Fibroblast of lung (primary cell): ENCODE measurements at regions not wholly inside any gene's neighbourhood (a gene's known extent, or its start where the extent isn't known, plus 50 kb on each side); places are given as distances from the start of the nearest gene placed in this dataset.

Experiments used
- DNase-seq, 2 donors: peaks; one replicate each; pipeline versions ENCODE4 v3.0.0 to v3.0.0-alpha.2; 2010; ENCODE audit warnings: low read depth in 2 of 2
- H2AFZ ChIP-seq: 2 replicates; pipeline ENCODE4 v1.5.1; 2012; ENCODE audit warnings: low read length, control low read depth, inconsistent platforms
- H3K27ac ChIP-seq: 2 replicates; pipeline ENCODE4 v1.5.1; 2011; ENCODE audit warnings: low read length, control low read depth; ENCODE audit not compliant: insufficient read depth
- H3K27me3 ChIP-seq: 2 replicates; pipeline ENCODE4 v1.5.1; 2011; ENCODE audit warnings: mild to moderate bottlenecking, low read length; ENCODE audit not compliant: control insufficient read depth, insufficient read depth
- H3K36me3 ChIP-seq: 2 replicates; pipeline ENCODE4 v1.5.1; 2011; ENCODE audit warnings: low read length; ENCODE audit not compliant: control insufficient read depth, insufficient read depth
- H3K4me1 ChIP-seq: 2 replicates; pipeline ENCODE4 v1.5.1; 2011; ENCODE audit warnings: low read length; ENCODE audit not compliant: control insufficient read depth, insufficient read depth; ENCODE audit errors: extremely low read depth
- H3K4me2 ChIP-seq: 2 replicates; pipeline ENCODE4 v1.5.1; 2011; ENCODE audit warnings: low read length, control low read depth; ENCODE audit not compliant: insufficient read depth; ENCODE audit errors: extremely low read depth
- H3K4me3 ChIP-seq, 4 experiments: fragments of 200-600 bp in 1 of 4; sonication (generic) in 1 of 4; replicated peaks in 1 of 4; 2 replicates each; pipeline ENCODE4 v1.5.1; 2011 to 2016; ENCODE audit warnings: low read length in 4 of 4, low read depth in 3 of 4, mild to moderate bottlenecking in 3 of 4, control low read depth in 2 of 4, inconsistent platforms in 1 of 4, mixed read lengths in 1 of 4; ENCODE audit not compliant: insufficient read depth in 1 of 4; ENCODE audit errors: control extremely low read depth in 1 of 4
- H3K79me2 ChIP-seq: 2 replicates; pipeline ENCODE4 v1.5.1; 2012; ENCODE audit warnings: mild to moderate bottlenecking, low read length, inconsistent platforms; ENCODE audit not compliant: control insufficient read depth, insufficient read depth
- H3K9ac ChIP-seq: 2 replicates; pipeline ENCODE4 v1.5.1; 2011; ENCODE audit warnings: mild to moderate bottlenecking, low read length, control low read depth; ENCODE audit not compliant: insufficient read depth
- H3K9me3 ChIP-seq: 2 replicates; pipeline ENCODE4 v1.5.1; 2012; ENCODE audit warnings: low read depth, low read length; ENCODE audit not compliant: control insufficient read depth, insufficient read depth
- H4K20me1 ChIP-seq: 2 replicates; pipeline ENCODE4 v1.5.1; 2011; ENCODE audit warnings: low read length; ENCODE audit not compliant: control insufficient read depth, insufficient read depth; ENCODE audit errors: extremely low read depth
- CTCF ChIP-seq, 2 donors: IDR thresholded peaks in 1 of 2; conservative IDR thresholded peaks in 1 of 2; 1 replicate in 1 of 2; 2 replicates in 1 of 2; pipeline ENCODE4 v1.5.1; 2011 to 2012; ENCODE audit warnings: low read length in 2 of 2, control low read depth in 1 of 2, inconsistent platforms in 1 of 2, low read depth in 1 of 2, mild to moderate bottlenecking in 1 of 2
- EZH2 ChIP-seq: IDR thresholded peaks from 2 replicates; pipeline ENCODE4 v1.5.1; 2012; ENCODE audit warnings: low read length, control low read depth, mild to moderate bottlenecking; ENCODE audit errors: missing control alignments

- Histone ChIP-seq H3K36me3 (no peaks in the 10 kb centered on the region), H3K9ac (no peak overlapping the region), H3K9me3 (no peaks in the 10 kb centered on the region), H3K79me2 (no peaks in the 10 kb centered on the region), H2AFZ (no peak overlapping the region), H3K27ac (no peak overlapping the region), H3K4me1 (no peaks in the 10 kb centered on the region), H4K20me1 (no peaks in the 10 kb centered on the region), H3K27me3 (no peaks in the 10 kb centered on the region), H3K4me2 (no peak overlapping the region), H3K4me3 (no peak overlapping the region)
- no peak for DNase-seq
- no peak for TF ChIP-seq EZH2
Measured at GRCh38 chr1:209215826-209216225, 367.7 kb upstream of the CAMK1G start.

GRCh38 chr1:209218113-209218512 lies 365.4 kb upstream of the CAMK1G start:
- Histone ChIP-seq H4K20me1 (no peaks in the 10 kb centered on the region), H3K4me2 (no peak overlapping the region), H3K36me3 (no peaks in the 10 kb centered on the region), H3K9me3 (no peaks in the 10 kb centered on the region), H2AFZ (no peak overlapping the region), H3K27me3 (no peaks in the 10 kb centered on the region), H3K27ac (no peak overlapping the region), H3K9ac (no peak overlapping the region), H3K79me2 (no peaks in the 10 kb centered on the region), H3K4me3 (no peak overlapping the region), H3K4me1 (no peaks in the 10 kb centered on the region)
- TF ChIP-seq EZH2, result no peak
- no peak for DNase-seq

- Histone ChIP-seq H3K4me1 (no peaks in the 10 kb centered on the region), H3K27ac (no peak overlapping the region), H3K79me2 (no peaks in the 10 kb centered on the region), H3K9me3 (no peaks in the 10 kb centered on the region), H4K20me1 (no peaks in the 10 kb centered on the region), H3K4me3 (no peak overlapping the region), H2AFZ (no peak overlapping the region), H3K27me3 (no peaks in the 10 kb centered on the region), H3K4me2 (no peak overlapping the region), H3K36me3 (no peaks in the 10 kb centered on the region), H3K9ac (no peak overlapping the region)
- no peak for DNase-seq
- no peak for TF ChIP-seq EZH2
- TF ChIP-seq CTCF (conservative IDR thresholded peaks at IDR 0.05 in 1 of 2, IDR thresholded peaks at IDR 0.05 in 1 of 2; ENCODE audit: low read depth in 1 of 2, low read length in 2 of 2), result no peak
Measured at GRCh38 chr1:209218981-209219380, 364.5 kb upstream of the CAMK1G start.

- Histone ChIP-seq H3K27ac (no peak overlapping the region), H3K36me3 (no peaks in the 10 kb centered on the region), H3K4me3 (no peak overlapping the region), H3K79me2 (no peaks in the 10 kb centered on the region), H3K4me1 (no peaks in the 10 kb centered on the region), H3K4me2 (no peak overlapping the region), H3K9me3 (no peaks in the 10 kb centered on the region), H3K9ac (no peak overlapping the region), H4K20me1 (no peaks in the 10 kb centered on the region), H3K27me3 (no peaks in the 10 kb centered on the region), H2AFZ (no peak overlapping the region)
- no peak for TF ChIP-seq EZH2
- no peak for TF ChIP-seq CTCF (conservative IDR thresholded peaks at IDR 0.05 in 1 of 2, IDR thresholded peaks at IDR 0.05 in 1 of 2; ENCODE audit: low read depth in 1 of 2, low read length in 2 of 2)
- peak in 1 of 2 donors; percentile 9 for DNase-seq
Measured at GRCh38 chr1:209219791-209220524, 363.6 kb upstream of the CAMK1G start.
